ENCODE measurements at regions not wholly inside any gene's neighbourhood (a gene's known extent, or its start where the extent isn't known, plus 50 kb on each side); places are given as distances from the start of the nearest gene placed in this dataset.

DNA sequence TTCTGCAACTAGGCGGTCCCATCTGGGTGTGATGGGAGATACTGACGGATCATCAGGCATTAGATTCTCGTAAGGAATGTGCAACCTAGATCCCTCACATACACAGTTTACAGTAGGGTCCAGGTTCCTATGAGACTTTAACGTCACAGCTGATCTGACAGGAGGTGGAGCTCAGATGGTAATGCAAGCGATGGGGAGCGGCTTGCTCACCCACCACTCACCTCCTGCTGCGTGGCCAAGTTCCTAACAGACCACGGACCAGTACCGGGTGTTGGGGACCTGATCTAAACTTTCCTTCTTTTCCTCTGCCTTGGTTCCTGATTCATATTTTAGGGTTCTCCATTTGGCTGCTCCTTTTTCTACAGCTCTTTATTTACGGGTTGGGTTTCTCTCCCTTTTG lies 479.8 kb downstream of the BCAT1 start:
- TF ChIP-seq, protein P1, sequence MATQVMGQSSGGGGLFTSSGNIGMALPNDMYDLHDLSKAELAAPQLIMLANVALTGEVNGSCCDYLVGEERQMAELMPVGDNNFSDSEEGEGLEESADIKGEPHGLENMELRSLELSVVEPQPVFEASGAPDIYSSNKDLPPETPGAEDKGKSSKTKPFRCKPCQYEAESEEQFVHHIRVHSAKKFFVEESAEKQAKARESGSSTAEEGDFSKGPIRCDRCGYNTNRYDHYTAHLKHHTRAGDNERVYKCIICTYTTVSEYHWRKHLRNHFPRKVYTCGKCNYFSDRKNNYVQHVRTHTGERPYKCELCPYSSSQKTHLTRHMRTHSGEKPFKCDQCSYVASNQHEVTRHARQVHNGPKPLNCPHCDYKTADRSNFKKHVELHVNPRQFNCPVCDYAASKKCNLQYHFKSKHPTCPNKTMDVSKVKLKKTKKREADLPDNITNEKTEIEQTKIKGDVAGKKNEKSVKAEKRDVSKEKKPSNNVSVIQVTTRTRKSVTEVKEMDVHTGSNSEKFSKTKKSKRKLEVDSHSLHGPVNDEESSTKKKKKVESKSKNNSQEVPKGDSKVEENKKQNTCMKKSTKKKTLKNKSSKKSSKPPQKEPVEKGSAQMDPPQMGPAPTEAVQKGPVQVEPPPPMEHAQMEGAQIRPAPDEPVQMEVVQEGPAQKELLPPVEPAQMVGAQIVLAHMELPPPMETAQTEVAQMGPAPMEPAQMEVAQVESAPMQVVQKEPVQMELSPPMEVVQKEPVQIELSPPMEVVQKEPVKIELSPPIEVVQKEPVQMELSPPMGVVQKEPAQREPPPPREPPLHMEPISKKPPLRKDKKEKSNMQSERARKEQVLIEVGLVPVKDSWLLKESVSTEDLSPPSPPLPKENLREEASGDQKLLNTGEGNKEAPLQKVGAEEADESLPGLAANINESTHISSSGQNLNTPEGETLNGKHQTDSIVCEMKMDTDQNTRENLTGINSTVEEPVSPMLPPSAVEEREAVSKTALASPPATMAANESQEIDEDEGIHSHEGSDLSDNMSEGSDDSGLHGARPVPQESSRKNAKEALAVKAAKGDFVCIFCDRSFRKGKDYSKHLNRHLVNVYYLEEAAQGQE (IDR thresholded peaks at IDR 0.05; ENCODE audit: insufficient replicate concordance, low read depth): no peak
- TF ChIP-seq GABPA (IDR thresholded peaks at IDR 0.05; ENCODE audit: low read depth): no peak
- TF ChIP-seq POLR2AphosphoS5 (IDR thresholded peaks at IDR 0.05; ENCODE audit: low read depth): no peak
- no peak for TF ChIP-seq SPI1 (IDR thresholded peaks at IDR 0.05; ENCODE audit: borderline replicate concordance, low read depth)
- TF ChIP-seq, protein P2, sequence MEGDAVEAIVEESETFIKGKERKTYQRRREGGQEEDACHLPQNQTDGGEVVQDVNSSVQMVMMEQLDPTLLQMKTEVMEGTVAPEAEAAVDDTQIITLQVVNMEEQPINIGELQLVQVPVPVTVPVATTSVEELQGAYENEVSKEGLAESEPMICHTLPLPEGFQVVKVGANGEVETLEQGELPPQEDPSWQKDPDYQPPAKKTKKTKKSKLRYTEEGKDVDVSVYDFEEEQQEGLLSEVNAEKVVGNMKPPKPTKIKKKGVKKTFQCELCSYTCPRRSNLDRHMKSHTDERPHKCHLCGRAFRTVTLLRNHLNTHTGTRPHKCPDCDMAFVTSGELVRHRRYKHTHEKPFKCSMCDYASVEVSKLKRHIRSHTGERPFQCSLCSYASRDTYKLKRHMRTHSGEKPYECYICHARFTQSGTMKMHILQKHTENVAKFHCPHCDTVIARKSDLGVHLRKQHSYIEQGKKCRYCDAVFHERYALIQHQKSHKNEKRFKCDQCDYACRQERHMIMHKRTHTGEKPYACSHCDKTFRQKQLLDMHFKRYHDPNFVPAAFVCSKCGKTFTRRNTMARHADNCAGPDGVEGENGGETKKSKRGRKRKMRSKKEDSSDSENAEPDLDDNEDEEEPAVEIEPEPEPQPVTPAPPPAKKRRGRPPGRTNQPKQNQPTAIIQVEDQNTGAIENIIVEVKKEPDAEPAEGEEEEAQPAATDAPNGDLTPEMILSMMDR (IDR thresholded peaks at IDR 0.05; ENCODE audit: insufficient read depth, low read length): no peak
- DNase-seq (ENCODE audit: low read depth in 1 of 2, low spot score in 1 of 2): no peak
- no peak overlapping the region for H3K27ac ChIP-seq (replicated peaks)

DNA sequence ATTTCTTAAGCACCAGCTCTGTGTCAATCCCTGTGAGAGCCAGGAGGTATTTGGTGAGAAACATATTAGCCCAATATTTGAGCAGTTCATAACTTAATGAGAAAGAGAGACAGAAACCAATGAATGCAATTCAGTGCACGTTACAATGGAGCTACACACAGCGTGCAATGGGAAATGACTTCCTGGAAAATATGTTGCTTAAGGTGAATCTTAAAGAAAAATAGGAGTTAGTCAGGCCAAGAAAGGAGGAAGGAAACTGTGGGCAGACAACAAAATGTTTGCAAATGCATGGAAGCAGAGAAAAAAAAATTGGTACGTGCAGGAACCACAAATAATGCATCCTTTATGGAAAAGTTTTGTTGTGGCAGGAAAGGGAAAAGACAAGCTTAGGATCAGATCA lies 481.7 kb downstream of the BCAT1 start:
- DNase-seq (ENCODE audit: low read depth in 1 of 2, low spot score in 1 of 2): peak; percentile 0 to 29
- no peaks in the 10 kb centered on the region for H3K27me3 ChIP-seq (ENCODE audit: insufficient read depth, poor library complexity, severe bottlenecking)
- H3K27ac ChIP-seq (replicated peaks): no peak overlapping the region; the same call in 1 of the 2 replicates
- no peak for TF ChIP-seq POLR2AphosphoS5 (IDR thresholded peaks at IDR 0.05; ENCODE audit: low read depth)
- TF ChIP-seq, protein P1 (IDR thresholded peaks at IDR 0.05; ENCODE audit: insufficient replicate concordance, low read depth): no peak
- no peak for TF ChIP-seq GABPA (IDR thresholded peaks at IDR 0.05; ENCODE audit: low read depth)
- TF ChIP-seq, protein P2 (IDR thresholded peaks at IDR 0.05; ENCODE audit: insufficient read depth, low read length): no peak
- peak; percentile 78 for TF ChIP-seq SPI1 (IDR thresholded peaks at IDR 0.05; ENCODE audit: borderline replicate concordance, low read depth)
- no peak overlapping the region for H3K4me3 ChIP-seq (replicated peaks; ENCODE audit: insufficient read depth, low read length)

More for the DNA sequence above, 479.8 kb downstream of the BCAT1 start:
- no peak overlapping the region for H3K4me3 ChIP-seq (replicated peaks; ENCODE audit: insufficient read depth, low read length)
- no peaks in the 10 kb centered on the region for H3K27me3 ChIP-seq (ENCODE audit: insufficient read depth, poor library complexity, severe bottlenecking)

DNA sequence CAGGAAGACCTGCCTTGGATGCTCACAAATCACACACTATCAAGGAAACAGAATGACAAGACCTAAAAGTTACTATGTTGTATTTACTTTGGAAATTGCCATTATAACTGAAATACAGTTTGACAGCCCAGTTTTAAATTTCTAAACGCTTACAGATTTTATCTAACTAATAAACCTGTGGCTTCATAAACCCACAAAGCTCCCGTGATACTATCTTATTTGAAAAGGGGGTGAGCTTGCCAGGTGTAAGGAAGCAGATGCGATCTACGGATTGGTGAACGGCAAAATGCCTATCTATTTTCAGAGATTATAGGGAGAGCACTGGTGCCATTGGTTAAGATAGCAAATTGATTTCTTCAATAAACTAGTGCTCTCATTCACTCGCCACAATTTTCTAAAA lies 485.5 kb downstream of the BCAT1 start:
- no peak overlapping the region for H3K4me3 ChIP-seq (replicated peaks; ENCODE audit: insufficient read depth, low read length)

More for the DNA sequence above, 485.5 kb downstream of the BCAT1 start:
- TF ChIP-seq POLR2AphosphoS5 (IDR thresholded peaks at IDR 0.05; ENCODE audit: low read depth) (no peak), SPI1 (IDR thresholded peaks at IDR 0.05; ENCODE audit: borderline replicate concordance, low read depth) (no peak), GABPA (IDR thresholded peaks at IDR 0.05; ENCODE audit: low read depth) (no peak)
- TF ChIP-seq, protein P2 (IDR thresholded peaks at IDR 0.05; ENCODE audit: insufficient read depth, low read length): no peak
- TF ChIP-seq, protein P1 (IDR thresholded peaks at IDR 0.05; ENCODE audit: insufficient replicate concordance, low read depth): no peak
- DNase-seq (ENCODE audit: low read depth in 1 of 2, low spot score in 1 of 2): no peak
- H3K27me3 ChIP-seq (ENCODE audit: insufficient read depth, poor library complexity, severe bottlenecking): no peaks in the 10 kb centered on the region
- no peak overlapping the region for H3K27ac ChIP-seq (replicated peaks)
